PC-9 (cell line): ENCODE measurements at regions not wholly inside any gene's neighbourhood (a gene's known extent, or its start where the extent isn't known, plus 50 kb on each side); places are given as distances from the start of the nearest gene placed in this dataset.

ENCODE experiments used
- BruUV-seq: library from RNA; stranded (reverse); fragments of 400-500 nt; replicated peaks from 2 replicates; lab custom pipeline; 2021; lab: Mats Ljungman, UMichigan
- CTCF ChIA-PET: fragments of 300-600 bp; sonication (Branson Sonifier 250); formaldehyde crosslinking; loops from one replicate; lab custom pipeline; 2022; ENCODE audit warnings: antibody characterized with exemption; lab: Charles Lee
- POLR2A ChIA-PET: fragments of 300-600 bp; sonication (Branson Sonifier 250); formaldehyde crosslinking; loops from one replicate; lab custom pipeline; 2022; ENCODE audit warnings: antibody characterized with exemption; ENCODE audit not compliant: unreplicated experiment; lab: Charles Lee
- DNase-seq, 2 experiments: peaks; one replicate each; pipeline versions ENCODE4 v3.0.0 to v3.0.0-alpha.2; 2015 to 2022; ENCODE audit warnings: mixed read lengths in 1 of 2
- H2AFZ ChIP-seq: fragments of 200-600 bp; sonication (generic); 2 replicates; pipeline ENCODE4 v1.8.1; 2017; ENCODE audit warnings: antibody characterized with exemption
- H3F3A ChIP-seq: fragments of 200-600 bp; sonication (generic); 2 replicates; pipeline ENCODE4 v1.8.1; 2017; ENCODE audit warnings: antibody characterized with exemption, mild to moderate bottlenecking, low read depth; ENCODE audit not compliant: insufficient read depth
- H3K27ac ChIP-seq: fragments of 200-600 bp; sonication (generic); 2 replicates; pipeline ENCODE4 v1.6.1; 2016; ENCODE audit warnings: mixed run types
- H3K27me3 ChIP-seq: fragments of 200-600 bp; sonication (generic); 2 replicates; pipeline ENCODE4 v1.6.1; 2016; ENCODE audit warnings: low read depth, mixed run types; ENCODE audit not compliant: insufficient read depth
- H3K36me3 ChIP-seq: fragments of 200-600 bp; sonication (generic); 2 replicates; pipeline ENCODE4 v1.6.1; 2016; ENCODE audit warnings: low read depth, mixed run types
- H3K4me1 ChIP-seq: fragments of 200-600 bp; sonication (generic); replicated peaks from 2 replicates; pipeline ENCODE4 v1.6.1; 2016; ENCODE audit warnings: mixed run types; ENCODE audit not compliant: insufficient read depth
- H3K4me2 ChIP-seq: fragments of 200-600 bp; sonication (generic); 2 replicates; pipeline ENCODE4 v1.6.1; 2017; ENCODE audit warnings: mixed run types
- H3K4me3 ChIP-seq: fragments of 200-600 bp; sonication (generic); 2 replicates; pipeline ENCODE4 v1.6.1; 2016; ENCODE audit warnings: mixed run types
- H3K79me2 ChIP-seq: fragments of 200-600 bp; sonication (generic); 2 replicates; pipeline ENCODE4 v1.6.1; 2017; ENCODE audit warnings: low read depth, mixed run types
- H3K9me2 ChIP-seq: fragments of 200-600 bp; sonication (generic); 2 replicates; pipeline ENCODE4 v1.8.1; 2017; ENCODE audit warnings: mild to moderate bottlenecking; ENCODE audit not compliant: insufficient read depth
- H3K9me3 ChIP-seq: fragments of 200-600 bp; sonication (generic); 2 replicates; pipeline ENCODE4 v1.8.1; 2016; ENCODE audit warnings: low read depth; ENCODE audit not compliant: insufficient read depth
- H4K20me1 ChIP-seq: fragments of 200-600 bp; sonication (generic); 2 replicates; pipeline ENCODE4 v1.8.1; 2017; ENCODE audit not compliant: insufficient read depth
- CTCF ChIP-seq: fragments of 200-600 bp; sonication (generic); conservative IDR thresholded peaks from 2 replicates; pipeline ENCODE4 v1.6.1; 2017; ENCODE audit warnings: mixed run types, antibody characterized with exemption, mild to moderate bottlenecking, moderate library complexity
- EZH2 ChIP-seq: fragments of 200-600 bp; sonication (generic); IDR thresholded peaks from 2 replicates; pipeline ENCODE4 v1.8.0; 2017; ENCODE audit warnings: antibody characterized with exemption, low read depth
- intact Hi-C: fragments of 100-400 bp; cut with micrococcal nuclease; formaldehyde crosslinking; loops from one replicate; pipeline ENCODE4 v1.10.0; 2022; ENCODE audit not compliant: unreplicated experiment

- Histone ChIP-seq H3K4me1 (no peaks in the 10 kb centered on the region), H3K27me3 (no peaks in the 10 kb centered on the region), H2AFZ (no peak overlapping the region), H3F3A (no peaks in the 10 kb centered on the region), H3K27ac (no peak overlapping the region), H3K4me3 (no peak overlapping the region), H3K79me2 (no peaks in the 10 kb centered on the region), H3K36me3 (no peaks in the 10 kb centered on the region), H3K4me2 (no peak overlapping the region), H3K9me3 (no peaks in the 10 kb centered on the region), H4K20me1 (no peaks in the 10 kb centered on the region), H3K9me2 (no peaks in the 10 kb centered on the region)
- ChIA-PET CTCF (interaction anchor here (0.5 to 0.7 kb wide), 2 partner anchors 85 to 253 kb away, joined by 3 to 4 read pairs; no protein-coding TSS in a partner anchor), POLR2A (no interaction called here)
- TF ChIP-seq EZH2 (no peak), CTCF (no peak)
- DNase-seq = peak in 1 of 2 experiments; percentile 2
- BruUV-seq = no TSS peak
- intact Hi-C loops = loop anchor here (5.0 kb wide), 1 partner anchor 208 kb away; no protein-coding TSS in a partner anchor
Measured at GRCh38 chr4:179625406-179625805, 2183.2 kb upstream of the AGA start.

GRCh38 chr4:179626687-179627086 is 2184.4 kb upstream of the AGA start:
- Histone ChIP-seq H2AFZ (no peak overlapping the region), H3K27me3 (no peaks in the 10 kb centered on the region), H3F3A (no peaks in the 10 kb centered on the region), H3K79me2 (no peaks in the 10 kb centered on the region), H3K4me2 (no peak overlapping the region), H3K4me1 (no peaks in the 10 kb centered on the region), H3K36me3 (no peaks in the 10 kb centered on the region), H4K20me1 (no peaks in the 10 kb centered on the region), H3K9me2 (no peaks in the 10 kb centered on the region; the same call in 1 of the 2 replicates), H3K27ac (no peak overlapping the region), H3K9me3 (no peaks in the 10 kb centered on the region), H3K4me3 (no peak overlapping the region)
- TF ChIP-seq CTCF (no peak), EZH2 (no peak)
- ChIA-PET CTCF (no interaction called here), POLR2A (no interaction called here)
- BruUV-seq = no TSS peak
- no peak for DNase-seq
- intact Hi-C loops = loop anchor here (5.0 kb wide), 1 partner anchor 209 kb away; no protein-coding TSS in a partner anchor

- Histone ChIP-seq H3K4me1 (no peaks in the 10 kb centered on the region), H3K79me2 (no peaks in the 10 kb centered on the region), H2AFZ (no peak overlapping the region), H3K36me3 (no peaks in the 10 kb centered on the region), H3K9me2 (no peaks in the 10 kb centered on the region; the same call in 1 of the 2 replicates), H3K27ac (no peak overlapping the region), H3K4me3 (no peak overlapping the region), H3F3A (no peaks in the 10 kb centered on the region), H3K9me3 (no peaks in the 10 kb centered on the region), H3K4me2 (no peak overlapping the region), H3K27me3 (no peaks in the 10 kb centered on the region), H4K20me1 (no peaks in the 10 kb centered on the region)
- no TSS peak for BruUV-seq
- ChIA-PET CTCF (no interaction called here), POLR2A (no interaction called here)
- no peak for TF ChIP-seq CTCF
- no peak for TF ChIP-seq EZH2
- DNase-seq = no peak
- intact Hi-C loops = no loop called here
Measured at GRCh38 chr4:179631321-179631720, 2189.1 kb upstream of the AGA start.
